ENCODE measurements at regions not wholly inside any gene's neighbourhood (a gene's known extent, or its start where the extent isn't known, plus 50 kb on each side); places are given as distances from the start of the nearest gene placed in this dataset.
"Not testable (repeated sequence)": the region's sequence is repeated elsewhere in the genome, so short reads cannot be mapped to it uniquely, and the experiment has no call there.

- H3K27me3 ChIP-seq (ENCODE audit: control insufficient read depth in 2 of 2, insufficient read depth in 2 of 2, low read length in 2 of 2); H4K20me1 ChIP-seq (replicated peaks; ENCODE audit: control insufficient read depth, insufficient read depth, low read length); H3K9me1 ChIP-seq (ENCODE audit: control insufficient read depth, insufficient read depth, low read length); H3K9me3 ChIP-seq (replicated peaks; ENCODE audit: control insufficient read depth, insufficient read depth, low read depth, low read length); FAIRE-seq; H3K79me2 ChIP-seq (ENCODE audit: control insufficient read depth, insufficient read depth, low read length); H3K4me1 ChIP-seq (replicated peaks in 1 of 2; ENCODE audit: control insufficient read depth in 2 of 2, insufficient read depth in 2 of 2, low read length in 2 of 2); in situ Hi-C loops (cut with MboI); ATAC-seq; H3K36me3 ChIP-seq (ENCODE audit: control insufficient read depth, insufficient read depth, low read length); intact Hi-C loops (cut with micrococcal nuclease); POLR2A ChIA-PET; CTCF ChIA-PET (ENCODE audit: low intra/inter-chr PET ratio); TF ChIP-seq ATF3 (CRISPR knock-in tag; conservative IDR thresholded peaks at IDR 0.05); ATF1 (CRISPR knock-in tag; IDR thresholded peaks at IDR 0.05): not testable (repeated sequence)
- Histone ChIP-seq H3K4me2 (ENCODE audit: insufficient read depth, low read length) (peak overlapping the region; percentile 57), H3K27ac (ENCODE audit: extremely low read depth, low read depth, low read length) (peak overlapping the region; percentile 68; the same call in 2 of the 3 replicates), H3K4me3 (peak overlapping the region; percentile 31), H3K9ac (ENCODE audit: insufficient read depth in 1 of 2, low read depth in 2 of 2, low read length in 2 of 2) (peak overlapping the region; percentile 48 to 52; a peak in 3 of 4 replicates), H2AFZ (ENCODE audit: low read depth, low read length) (peak overlapping the region; percentile 86)
- BruUV-seq (replicated peaks), result TSS peak; percentile 85
- WGBS (ENCODE audit: insufficient coverage, low coverage, missing lambda C conversion rate), result 9% methylated on average over 14 of the region's 30 CpGs
- peak in 1 of 4 experiments; percentile 59 for DNase-seq (ENCODE audit: extremely low read depth in 1 of 4, low spot score in 3 of 4)
- peak; percentile 48; the same call in 1 of the 2 replicates for TF ChIP-seq ATF3 (IDR thresholded peaks at IDR 0.05)
- peak in 1 of 2 experiments; percentile 52; a peak in 2 of 4 replicates for TF ChIP-seq FOXA3 (CRISPR knock-in tag; conservative IDR thresholded peaks at IDR 0.05 in 1 of 2, IDR thresholded peaks at IDR 0.05 in 1 of 2)
- TF ChIP-seq POLR2G (IDR thresholded peaks at IDR 0.05; ENCODE audit: low read depth, low read length), result peak; percentile 42; the same call in 1 of the 2 replicates
- peak; percentile 31 for TF ChIP-seq TAF1 (IDR thresholded peaks at IDR 0.05; ENCODE audit: control insufficient read depth, extremely low read depth, insufficient read depth, low read length, severe bottlenecking)
- TF ChIP-seq HNRNPLL (IDR thresholded peaks at IDR 0.05; ENCODE audit: low read depth, low read length, poor library complexity, severe bottlenecking), result peak; percentile 20
- TF ChIP-seq NRF1 (conservative IDR thresholded peaks at IDR 0.05 in 1 of 2, IDR thresholded peaks at IDR 0.05 in 1 of 2), result peak; percentile 61 to 71
- 0 out of 2 replicates have a peak, but pooled peaks have one; percentile 14 for TF ChIP-seq ARID1B (IDR thresholded peaks at IDR 0.05)
- 0 out of 2 replicates have a peak, but pooled peaks have one; percentile 27 for TF ChIP-seq GABPA (tag; conservative IDR thresholded peaks at IDR 0.05; ENCODE audit: low read depth)
- TF ChIP-seq EP400 (IDR thresholded peaks at IDR 0.05), result peak; percentile 57; the same call in 1 of the 2 replicates
- TF ChIP-seq RBFOX2 (IDR thresholded peaks at IDR 0.05; ENCODE audit: low read depth, low read length), result peak; percentile 46
- peak in 1 of 3 experiments; percentile 43 for TF ChIP-seq YY1 (IDR thresholded peaks at IDR 0.05; ENCODE audit: borderline replicate concordance in 1 of 3, control insufficient read depth in 1 of 3, extremely low read depth in 1 of 3, insufficient read depth in 3 of 3, insufficient read length in 1 of 3, insufficient replicate concordance in 2 of 3, low read depth in 1 of 3, low read length in 2 of 3)
- peak; percentile 21 for TF ChIP-seq TAF9B (IDR thresholded peaks at IDR 0.05; ENCODE audit: partially characterized antibody)
- 0 out of 4 replicates have a peak, but pooled peaks have one; percentile 24 to 30 for TF ChIP-seq FOXK2 (conservative IDR thresholded peaks at IDR 0.05 in 1 of 2, IDR thresholded peaks at IDR 0.05 in 1 of 2; ENCODE audit: low read depth in 2 of 2)
- TF ChIP-seq CXXC5 (CRISPR knock-in tag; IDR thresholded peaks at IDR 0.05), result 0 out of 2 replicates have a peak, but pooled peaks have one; percentile 15
- TF ChIP-seq, protein P1, sequence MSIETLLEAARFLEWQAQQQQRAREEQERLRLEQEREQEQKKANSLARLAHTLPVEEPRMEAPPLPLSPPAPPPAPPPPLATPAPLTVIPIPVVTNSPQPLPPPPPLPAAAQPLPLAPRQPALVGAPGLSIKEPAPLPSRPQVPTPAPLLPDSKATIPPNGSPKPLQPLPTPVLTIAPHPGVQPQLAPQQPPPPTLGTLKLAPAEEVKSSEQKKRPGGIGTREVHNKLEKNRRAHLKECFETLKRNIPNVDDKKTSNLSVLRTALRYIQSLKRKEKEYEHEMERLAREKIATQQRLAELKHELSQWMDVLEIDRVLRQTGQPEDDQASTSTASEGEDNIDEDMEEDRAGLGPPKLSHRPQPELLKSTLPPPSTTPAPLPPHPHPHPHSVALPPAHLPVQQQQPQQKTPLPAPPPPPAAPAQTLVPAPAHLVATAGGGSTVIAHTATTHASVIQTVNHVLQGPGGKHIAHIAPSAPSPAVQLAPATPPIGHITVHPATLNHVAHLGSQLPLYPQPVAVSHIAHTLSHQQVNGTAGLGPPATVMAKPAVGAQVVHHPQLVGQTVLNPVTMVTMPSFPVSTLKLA (conservative IDR thresholded peaks at IDR 0.05), result peak in 1 of 2 experiments; percentile 41; a peak in 1 of 4 replicates
- TF ChIP-seq ATF1 (tag; IDR thresholded peaks at IDR 0.05), result peak; percentile 62; the same call in 1 of the 2 replicates
Measured at GRCh38 chr15:36195361-36196007, 383.9 kb upstream of the CDIN1 start.
